Upper lobe of left lung (tissue), 6 donors: ENCODE measurements at regions not wholly inside any gene's neighbourhood (a gene's known extent, or its start where the extent isn't known, plus 50 kb on each side); places are given as distances from the start of the nearest gene placed in this dataset.
A peak's percentile ranks its signal among the peaks of the same experiment; 100 is the strongest.

Experiments
- ATAC-seq, 2 donors: fragments of 200-7000 bp; cut with Tn5 transposase; one replicate each; pipeline ENCODE4 v1.9.1; 2022; ENCODE audit warnings: mild to moderate bottlenecking in 2 of 2, moderate library complexity in 2 of 2; ENCODE audit not compliant: low FRiP score in 2 of 2
- DNase-seq, 2 donors: peaks; one replicate each; pipeline ENCODE4 v3.0.0-alpha.2; 2019 to 2020
- H3K27ac ChIP-seq, 4 donors: fragments of 200-600 bp; sonication (generic); one replicate each; pipeline ENCODE4 v1.5.1; 2016 to 2019
- H3K27me3 ChIP-seq, 4 donors: fragments of 200-600 bp; sonication (generic); one replicate each; pipeline ENCODE4 v1.5.1; 2017 to 2019
- H3K36me3 ChIP-seq, 4 donors: fragments of 200-600 bp; sonication (generic); one replicate each; pipeline ENCODE4 v1.5.1; 2016 to 2019
- H3K4me1 ChIP-seq, 4 donors: fragments of 200-600 bp; sonication (generic); one replicate each; pipeline ENCODE4 v1.5.1; 2018 to 2019
- H3K4me3 ChIP-seq, 4 donors: fragments of 200-600 bp; sonication (generic); one replicate each; pipeline ENCODE4 v1.5.1; 2017 to 2019; ENCODE audit warnings: mild to moderate bottlenecking in 2 of 4, moderate library complexity in 1 of 4
- H3K9me3 ChIP-seq, 4 donors: fragments of 200-600 bp; sonication (generic); one replicate each; pipeline ENCODE4 v1.5.1; 2018 to 2019
- CTCF ChIP-seq, 6 experiments: fragments of 450-650 bp in 4 of 6; fragments of 200-600 bp in 2 of 6; sonication (generic) in 2 of 6; IDR thresholded peaks; one replicate each; pipeline ENCODE4 v1.5.1; 2016 to 2019; ENCODE audit warnings: antibody characterized with exemption in 6 of 6
- EP300 ChIP-seq, 4 donors: sonication (generic); formaldehyde crosslinking; IDR thresholded peaks; one replicate each; pipeline ENCODE4 v1.5.1; 2017; ENCODE audit warnings: antibody characterized with exemption in 4 of 4, control low read depth in 2 of 4
- POLR2A ChIP-seq, 4 donors: fragments of 450-650 bp; IDR thresholded peaks; one replicate each; pipeline ENCODE4 v1.5.1; 2016 to 2017; ENCODE audit warnings: antibody characterized with exemption in 4 of 4, mild to moderate bottlenecking in 2 of 4
- POLR2AphosphoS5 ChIP-seq, 2 donors: sonication (generic); formaldehyde crosslinking; IDR thresholded peaks; one replicate each; pipeline ENCODE4 v1.5.1; 2017; ENCODE audit warnings: antibody characterized with exemption in 2 of 2
- WGBS, 2 donors: methylation state at CpG; one replicate each; pipeline ENCODE4 v1.1.5; 2017 to 2018; 5-methylcytosine and 5-hydroxymethylcytosine counted together
- donor health status: DM: no; HTN: no; CAD: no; lungs with moderate emphysema.
- donor health status: DM: no; HTN: yes; CAD: no; lungs with severe emphysema.

DNA sequence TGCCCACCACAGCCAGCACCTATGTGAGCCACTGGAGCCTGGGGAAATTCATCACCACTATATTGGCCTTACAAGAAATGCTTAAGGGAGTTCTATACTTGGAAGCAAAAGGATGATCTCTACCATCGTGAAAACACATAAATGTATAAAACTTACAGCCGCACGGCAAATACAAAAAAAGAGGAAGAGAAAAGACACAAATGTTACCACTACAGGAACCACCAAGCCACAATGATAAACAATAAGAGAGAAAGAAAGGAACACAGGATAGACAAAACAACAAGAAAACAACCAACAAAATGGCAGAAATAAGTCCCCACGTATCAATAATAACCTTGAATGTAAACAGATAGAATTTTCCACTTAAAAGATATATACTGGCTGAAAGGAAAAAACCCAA lies 267.5 kb downstream of the TMEM121 start:
- Histone ChIP-seq H3K36me3 (no peaks in the 10 kb centered on the region), H3K27ac (no peak overlapping the region), H3K4me3 (no peak overlapping the region), H3K4me1 (no peaks in the 10 kb centered on the region), H3K9me3 (no peaks in the 10 kb centered on the region), H3K27me3 (no peaks in the 10 kb centered on the region)
- 49 to 57% methylated on average over 4 of the region's 4 CpGs for WGBS, 2 donors
- no peak for ATAC-seq
- TF ChIP-seq POLR2AphosphoS5 (IDR thresholded peaks at IDR 0.05) (no peak), POLR2A (IDR thresholded peaks at IDR 0.05) (no peak), CTCF (IDR thresholded peaks at IDR 0.05) (no peak), EP300 (IDR thresholded peaks at IDR 0.05) (no peak)
- DNase-seq, result no peak

DNA sequence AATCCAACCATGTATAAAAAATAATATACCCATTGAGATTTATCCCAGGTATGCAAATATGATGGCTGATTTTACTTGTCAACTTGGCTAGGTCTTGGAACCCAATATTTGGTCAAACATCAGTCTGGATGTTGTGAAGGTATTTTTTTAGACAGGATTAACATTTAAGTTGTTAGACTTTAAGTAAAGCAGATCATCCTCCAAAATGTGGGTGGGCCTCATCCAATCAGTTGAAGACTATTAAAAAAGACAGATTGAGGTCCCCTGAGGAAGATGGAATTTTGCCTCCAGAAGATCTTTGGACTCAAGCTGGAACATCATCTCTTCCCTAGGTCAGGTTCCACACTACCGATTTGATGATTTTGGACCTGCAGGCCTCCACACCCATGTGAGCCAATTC lies 271.2 kb downstream of the TMEM121 start:
- TF ChIP-seq POLR2A (IDR thresholded peaks at IDR 0.05) (no peak), CTCF (IDR thresholded peaks at IDR 0.05) (no peak), POLR2AphosphoS5 (IDR thresholded peaks at IDR 0.05) (no peak), EP300 (IDR thresholded peaks at IDR 0.05) (no peak)
- Histone ChIP-seq H3K4me3 (no peak overlapping the region), H3K4me1 (no peaks in the 10 kb centered on the region), H3K9me3 (no peaks in the 10 kb centered on the region), H3K27me3 (no peaks in the 10 kb centered on the region), H3K27ac (no peak overlapping the region), H3K36me3 (no peaks in the 10 kb centered on the region)
- 96 to 100% methylated on average over 1 of the region's 1 CpG for WGBS, 2 donors
- DNase-seq (no peak), ATAC-seq (no peak)

DNA sequence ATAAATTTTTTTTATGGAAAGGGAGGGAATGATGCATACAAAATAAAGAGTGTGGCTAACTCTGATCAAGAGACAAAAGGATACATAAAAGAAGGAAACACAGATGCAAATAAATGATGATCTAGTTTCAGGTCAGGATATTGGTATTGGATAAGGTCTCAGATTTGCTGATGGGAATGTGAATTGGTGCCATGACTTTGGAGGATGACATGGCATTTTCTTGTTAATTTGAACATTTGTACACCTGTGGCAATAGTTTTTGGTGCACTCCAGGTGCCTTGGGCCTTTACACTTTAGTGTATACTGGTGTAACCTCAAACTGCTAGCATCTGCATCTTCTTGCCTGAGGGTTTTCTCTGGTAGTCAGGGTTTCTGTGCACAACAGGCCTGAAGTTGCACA lies 279.3 kb downstream of the TMEM121 start:
- Histone ChIP-seq H3K27ac (no peak overlapping the region), H3K4me1 (no peaks in the 10 kb centered on the region), H3K4me3 (no peak overlapping the region), H3K27me3 (no peaks in the 10 kb centered on the region), H3K9me3 (peaks cover 0 to 14% (median 3%) of the 10 kb centered on the region in 4 donors), H3K36me3 (no peaks in the 10 kb centered on the region)
- DNase-seq (no peak), ATAC-seq (no peak)
- TF ChIP-seq POLR2A (IDR thresholded peaks at IDR 0.05), result no peak
- no peak for TF ChIP-seq EP300 (IDR thresholded peaks at IDR 0.05)
- no peak for TF ChIP-seq CTCF (IDR thresholded peaks at IDR 0.05)
- no peak for TF ChIP-seq POLR2AphosphoS5 (IDR thresholded peaks at IDR 0.05)

DNA sequence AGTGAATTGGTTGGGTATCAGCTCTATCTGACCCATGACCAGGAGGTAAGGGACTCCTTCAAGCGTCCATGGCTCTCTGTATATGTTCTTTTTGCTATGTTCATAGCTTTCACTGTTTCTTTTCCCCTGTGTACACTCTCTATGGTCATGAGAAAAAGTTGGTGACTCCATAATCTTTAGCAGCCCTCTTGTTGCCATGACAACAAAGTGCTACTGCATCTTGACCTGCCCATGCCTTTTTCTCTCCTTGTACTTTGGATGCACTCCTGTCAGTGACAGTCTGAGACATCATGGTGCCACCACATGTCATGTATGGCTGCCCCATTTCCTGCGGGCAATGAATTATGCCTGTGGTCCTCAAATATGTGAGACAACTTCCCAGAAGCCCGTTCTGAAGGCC lies 280.2 kb downstream of the TMEM121 start:
- no peak overlapping the region for H3K27ac ChIP-seq
- H3K9me3 ChIP-seq, result peaks cover 0 to 14% (median 3%) of the 10 kb centered on the region in 4 donors
- DNase-seq, result no peak
- WGBS, 2 donors, result 44 to 51% methylated on average over 3 of the region's 3 CpGs
- no peak for TF ChIP-seq EP300 (IDR thresholded peaks at IDR 0.05)
- no peak for TF ChIP-seq POLR2A (IDR thresholded peaks at IDR 0.05)
- no peak for TF ChIP-seq POLR2AphosphoS5 (IDR thresholded peaks at IDR 0.05)
- TF ChIP-seq CTCF (IDR thresholded peaks at IDR 0.05), result no peak
- H3K4me1 ChIP-seq, result no peaks in the 10 kb centered on the region
- H3K27me3 ChIP-seq, result no peaks in the 10 kb centered on the region
- H3K4me3 ChIP-seq, result no peak overlapping the region
- ATAC-seq, result peak in 1 of 2 donors; percentile 15
- H3K36me3 ChIP-seq, result no peaks in the 10 kb centered on the region

DNA sequence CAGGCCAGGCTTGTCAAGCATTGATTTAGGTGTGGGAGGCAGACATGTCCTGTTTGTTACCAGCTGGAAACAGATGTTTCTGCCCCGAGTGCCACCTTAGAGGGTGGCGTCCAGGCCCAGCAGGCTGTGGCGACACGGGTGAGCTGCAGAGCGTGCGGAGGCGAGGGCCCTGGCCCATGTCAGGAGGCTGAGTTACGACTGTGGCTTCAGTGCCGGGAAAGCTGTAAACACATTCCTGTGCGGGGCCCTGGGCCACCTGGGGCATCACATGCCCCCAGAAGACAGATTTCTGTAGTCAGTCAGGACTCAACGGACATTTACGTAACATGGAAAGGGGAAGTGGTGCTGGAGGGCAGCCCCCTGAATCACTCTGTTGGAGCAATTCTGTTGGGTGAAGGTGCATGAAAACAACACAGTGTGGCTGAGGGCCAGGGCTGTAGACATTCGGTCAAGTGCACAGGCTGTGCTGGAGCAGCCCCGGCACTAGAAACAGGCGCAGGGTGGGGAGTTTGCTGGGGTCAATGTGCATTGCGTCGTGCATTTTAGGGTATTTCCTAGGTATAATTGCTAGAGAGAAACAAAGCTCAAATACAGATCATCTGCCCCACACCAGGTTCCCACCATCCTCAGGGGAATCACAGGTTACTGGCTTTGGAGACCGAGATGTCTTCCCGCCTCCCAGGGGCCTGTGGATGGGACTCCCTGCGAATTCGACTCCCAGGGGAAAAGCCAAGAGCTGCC lies 291.8 kb downstream of the TMEM121 start:
- Histone ChIP-seq H3K36me3 (no peaks in the 10 kb centered on the region), H3K4me1 (no peaks in the 10 kb centered on the region), H3K9me3 (no peaks in the 10 kb centered on the region), H3K27ac (no peak overlapping the region), H3K27me3 (no peaks in the 10 kb centered on the region), H3K4me3 (no peak overlapping the region)
- DNase-seq (peak in 1 of 2 donors; percentile 54), ATAC-seq (peak in 1 of 2 donors; percentile 23)
- no peak for TF ChIP-seq EP300 (IDR thresholded peaks at IDR 0.05)
- no peak for TF ChIP-seq CTCF (IDR thresholded peaks at IDR 0.05)
- no peak for TF ChIP-seq POLR2AphosphoS5 (IDR thresholded peaks at IDR 0.05)
- no peak for TF ChIP-seq POLR2A (IDR thresholded peaks at IDR 0.05)
- 57 to 87% methylated on average over 8 to 21 of the region's 21 CpGs for WGBS, 2 donors
